22Rv1 (cell line): ENCODE measurements at regions not wholly inside any gene's neighbourhood (a gene's known extent, or its start where the extent isn't known, plus 50 kb on each side); places are given as distances from the start of the nearest gene placed in this dataset.

ENCODE experiments used
- ZFX ChIP-seq: fragments of 450-650 bp; IDR thresholded peaks from 2 replicates; pipeline ENCODE4 v1.6.1; 2017; ENCODE audit warnings: antibody characterized with exemption, borderline replicate concordance
- TF ChIP-seq, protein P1 (sequence below): fragments of 450-650 bp; IDR thresholded peaks from 2 replicates; pipeline ENCODE4 v1.5.1; 2017; ENCODE audit warnings: mild to moderate bottlenecking

- TF ChIP-seq, protein P1, sequence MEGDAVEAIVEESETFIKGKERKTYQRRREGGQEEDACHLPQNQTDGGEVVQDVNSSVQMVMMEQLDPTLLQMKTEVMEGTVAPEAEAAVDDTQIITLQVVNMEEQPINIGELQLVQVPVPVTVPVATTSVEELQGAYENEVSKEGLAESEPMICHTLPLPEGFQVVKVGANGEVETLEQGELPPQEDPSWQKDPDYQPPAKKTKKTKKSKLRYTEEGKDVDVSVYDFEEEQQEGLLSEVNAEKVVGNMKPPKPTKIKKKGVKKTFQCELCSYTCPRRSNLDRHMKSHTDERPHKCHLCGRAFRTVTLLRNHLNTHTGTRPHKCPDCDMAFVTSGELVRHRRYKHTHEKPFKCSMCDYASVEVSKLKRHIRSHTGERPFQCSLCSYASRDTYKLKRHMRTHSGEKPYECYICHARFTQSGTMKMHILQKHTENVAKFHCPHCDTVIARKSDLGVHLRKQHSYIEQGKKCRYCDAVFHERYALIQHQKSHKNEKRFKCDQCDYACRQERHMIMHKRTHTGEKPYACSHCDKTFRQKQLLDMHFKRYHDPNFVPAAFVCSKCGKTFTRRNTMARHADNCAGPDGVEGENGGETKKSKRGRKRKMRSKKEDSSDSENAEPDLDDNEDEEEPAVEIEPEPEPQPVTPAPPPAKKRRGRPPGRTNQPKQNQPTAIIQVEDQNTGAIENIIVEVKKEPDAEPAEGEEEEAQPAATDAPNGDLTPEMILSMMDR: no peak
- no peak for TF ChIP-seq ZFX
These were observed 538.9 kb downstream of the INHBA start for GRCh38 chr7:41163991-41164390.
